ENCODE measurements at regions not wholly inside any gene's neighbourhood (a gene's known extent, or its start where the extent isn't known, plus 50 kb on each side); places are given as distances from the start of the nearest gene placed in this dataset.

GRCh38 chr1:54488779-54489626, 59.0 kb upstream of the ACOT11 start (continued):
- TF ChIP-seq ZNF398 (CRISPR knock-in tag; IDR thresholded peaks at IDR 0.05) (no peak), ZFX (CRISPR knock-in tag; IDR thresholded peaks at IDR 0.05) (peak; percentile 21; the same call in 1 of the 2 replicates), DIDO1 (tag; IDR thresholded peaks at IDR 0.05; ENCODE audit: low read depth) (no peak), MYNN (IDR thresholded peaks at IDR 0.05) (no peak), MYNN (CRISPR knock-in tag; IDR thresholded peaks at IDR 0.05) (no peak), JUN (IDR thresholded peaks at IDR 0.05; ENCODE audit: borderline replicate concordance, low read depth, low read length) (0 out of 2 replicates have a peak, but pooled peaks have one; percentile 28), JUN (CRISPR knock-in tag; IDR thresholded peaks at IDR 0.05; ENCODE audit: borderline replicate concordance) (no peak), NUFIP1 (IDR thresholded peaks at IDR 0.05; ENCODE audit: partially characterized antibody) (no peak), TCF15 (CRISPR knock-in tag; IDR thresholded peaks at IDR 0.05) (no peak), CBX8 (IDR thresholded peaks at IDR 0.05; ENCODE audit: borderline replicate concordance, extremely low read depth, low read depth, low read length, poor library complexity, severe bottlenecking) (no peak), NFYB (IDR thresholded peaks at IDR 0.05; ENCODE audit: extremely low read depth, insufficient read length) (no peak), FOXK2 (conservative IDR thresholded peaks at IDR 0.05 in 1 of 2, IDR thresholded peaks at IDR 0.05 in 1 of 2; ENCODE audit: low read depth in 2 of 2) (0 out of 4 replicates have a peak, but pooled peaks of 1 of the 2 experiments have one; percentile 7), MED1 (CRISPR knock-in tag; IDR thresholded peaks at IDR 0.05; ENCODE audit: borderline replicate concordance) (no peak), HMGXB4 (CRISPR knock-in tag; IDR thresholded peaks at IDR 0.05) (no peak)
- TF ChIP-seq, protein P1, sequence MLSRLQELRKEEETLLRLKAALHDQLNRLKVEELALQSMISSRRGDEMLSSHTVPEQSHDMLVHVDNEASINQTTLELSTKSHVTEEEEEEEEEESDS (CRISPR knock-in tag; IDR thresholded peaks at IDR 0.05), result no peak
- TF ChIP-seq, protein P2, sequence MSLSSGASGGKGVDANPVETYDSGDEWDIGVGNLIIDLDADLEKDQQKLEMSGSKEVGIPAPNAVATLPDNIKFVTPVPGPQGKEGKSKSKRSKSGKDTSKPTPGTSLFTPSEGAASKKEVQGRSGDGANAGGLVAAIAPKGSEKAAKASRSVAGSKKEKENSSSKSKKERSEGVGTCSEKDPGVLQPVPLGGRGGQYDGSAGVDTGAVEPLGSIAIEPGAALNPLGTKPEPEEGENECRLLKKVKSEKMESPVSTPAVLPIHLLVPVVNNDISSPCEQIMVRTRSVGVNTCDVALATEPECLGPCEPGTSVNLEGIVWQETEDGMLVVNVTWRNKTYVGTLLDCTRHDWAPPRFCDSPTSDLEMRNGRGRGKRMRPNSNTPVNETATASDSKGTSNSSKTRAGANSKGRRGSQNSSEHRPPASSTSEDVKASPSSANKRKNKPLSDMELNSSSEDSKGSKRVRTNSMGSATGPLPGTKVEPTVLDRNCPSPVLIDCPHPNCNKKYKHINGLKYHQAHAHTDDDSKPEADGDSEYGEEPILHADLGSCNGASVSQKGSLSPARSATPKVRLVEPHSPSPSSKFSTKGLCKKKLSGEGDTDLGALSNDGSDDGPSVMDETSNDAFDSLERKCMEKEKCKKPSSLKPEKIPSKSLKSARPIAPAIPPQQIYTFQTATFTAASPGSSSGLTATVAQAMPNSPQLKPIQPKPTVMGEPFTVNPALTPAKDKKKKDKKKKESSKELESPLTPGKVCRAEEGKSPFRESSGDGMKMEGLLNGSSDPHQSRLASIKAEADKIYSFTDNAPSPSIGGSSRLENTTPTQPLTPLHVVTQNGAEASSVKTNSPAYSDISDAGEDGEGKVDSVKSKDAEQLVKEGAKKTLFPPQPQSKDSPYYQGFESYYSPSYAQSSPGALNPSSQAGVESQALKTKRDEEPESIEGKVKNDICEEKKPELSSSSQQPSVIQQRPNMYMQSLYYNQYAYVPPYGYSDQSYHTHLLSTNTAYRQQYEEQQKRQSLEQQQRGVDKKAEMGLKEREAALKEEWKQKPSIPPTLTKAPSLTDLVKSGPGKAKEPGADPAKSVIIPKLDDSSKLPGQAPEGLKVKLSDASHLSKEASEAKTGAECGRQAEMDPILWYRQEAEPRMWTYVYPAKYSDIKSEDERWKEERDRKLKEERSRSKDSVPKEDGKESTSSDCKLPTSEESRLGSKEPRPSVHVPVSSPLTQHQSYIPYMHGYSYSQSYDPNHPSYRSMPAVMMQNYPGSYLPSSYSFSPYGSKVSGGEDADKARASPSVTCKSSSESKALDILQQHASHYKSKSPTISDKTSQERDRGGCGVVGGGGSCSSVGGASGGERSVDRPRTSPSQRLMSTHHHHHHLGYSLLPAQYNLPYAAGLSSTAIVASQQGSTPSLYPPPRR (CRISPR knock-in tag; IDR thresholded peaks at IDR 0.05; ENCODE audit: borderline replicate concordance), result no peak

Data from K562 (cell line).